ENCODE measurements at regions not wholly inside any gene's neighbourhood (a gene's known extent, or its start where the extent isn't known, plus 50 kb on each side); places are given as distances from the start of the nearest gene placed in this dataset.

DNA sequence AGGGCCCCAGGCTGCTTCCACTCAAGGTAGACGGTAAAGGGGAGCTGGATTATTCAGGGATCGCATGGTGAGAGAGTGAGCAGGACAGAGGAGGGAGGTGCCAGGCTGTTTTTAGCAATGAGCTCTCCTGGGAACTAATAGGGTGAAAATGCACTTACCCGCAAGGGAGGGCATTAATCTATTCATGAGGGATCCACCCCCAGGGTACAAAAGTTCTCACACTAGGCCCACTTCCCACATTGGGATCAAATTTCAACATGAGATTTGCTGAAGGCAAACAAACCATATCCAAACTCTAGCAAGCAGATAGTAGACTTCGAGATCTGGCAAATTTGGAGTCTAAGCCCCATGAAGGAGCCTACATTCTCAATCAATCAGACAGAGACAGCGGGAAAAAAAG is 408.6 kb downstream of the RNF144B start:
- no peak for TF ChIP-seq EP300 (conservative IDR thresholded peaks at IDR 0.05; ENCODE audit: poor library complexity, severe bottlenecking)
- TF ChIP-seq, protein P1, sequence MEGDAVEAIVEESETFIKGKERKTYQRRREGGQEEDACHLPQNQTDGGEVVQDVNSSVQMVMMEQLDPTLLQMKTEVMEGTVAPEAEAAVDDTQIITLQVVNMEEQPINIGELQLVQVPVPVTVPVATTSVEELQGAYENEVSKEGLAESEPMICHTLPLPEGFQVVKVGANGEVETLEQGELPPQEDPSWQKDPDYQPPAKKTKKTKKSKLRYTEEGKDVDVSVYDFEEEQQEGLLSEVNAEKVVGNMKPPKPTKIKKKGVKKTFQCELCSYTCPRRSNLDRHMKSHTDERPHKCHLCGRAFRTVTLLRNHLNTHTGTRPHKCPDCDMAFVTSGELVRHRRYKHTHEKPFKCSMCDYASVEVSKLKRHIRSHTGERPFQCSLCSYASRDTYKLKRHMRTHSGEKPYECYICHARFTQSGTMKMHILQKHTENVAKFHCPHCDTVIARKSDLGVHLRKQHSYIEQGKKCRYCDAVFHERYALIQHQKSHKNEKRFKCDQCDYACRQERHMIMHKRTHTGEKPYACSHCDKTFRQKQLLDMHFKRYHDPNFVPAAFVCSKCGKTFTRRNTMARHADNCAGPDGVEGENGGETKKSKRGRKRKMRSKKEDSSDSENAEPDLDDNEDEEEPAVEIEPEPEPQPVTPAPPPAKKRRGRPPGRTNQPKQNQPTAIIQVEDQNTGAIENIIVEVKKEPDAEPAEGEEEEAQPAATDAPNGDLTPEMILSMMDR (IDR thresholded peaks at IDR 0.05; ENCODE audit: poor library complexity, severe bottlenecking): no peak
- no peak for TF ChIP-seq TAF1 (IDR thresholded peaks at IDR 0.05; ENCODE audit: low read depth)
